HepG2 (cell line): ENCODE measurements at regions not wholly inside any gene's neighbourhood (a gene's known extent, or its start where the extent isn't known, plus 50 kb on each side); places are given as distances from the start of the nearest gene placed in this dataset.
A peak's percentile ranks its signal among the peaks of the same experiment; 100 is the strongest.
"Not testable (repeated sequence)": the region's sequence is repeated elsewhere in the genome, so short reads cannot be mapped to it uniquely, and the experiment has no call there.

Source experiments
- ATAC-seq: fragments of 200-7000 bp; cut with Tn5 transposase; 3 replicates; pipeline ENCODE4 v1.9.1; 2020; ENCODE audit warnings: mild to moderate bottlenecking, moderate library complexity
- BruUV-seq: library from RNA; stranded (reverse); fragments of 400-500 nt; replicated peaks from 2 replicates; lab custom pipeline; 2021; lab: Mats Ljungman, UMichigan
- CTCF ChIA-PET: fragments of 300-600 bp; formaldehyde crosslinking; extraction: SDS; loops from one replicate; lab custom pipeline; 2021; ENCODE audit warnings: low total read pairs, inconsistent platforms, low intra/inter-chr PET ratio; lab: Yijun Ruan, JAX
- POLR2A ChIA-PET: fragments of 350-600 bp; sonication (Branson Sonifier 250); formaldehyde crosslinking; loops from one replicate; lab custom pipeline; 2020; ENCODE audit warnings: antibody characterized with exemption, inconsistent platforms; lab: Yijun Ruan, JAX
- DNase-seq: peaks from one replicate; pipeline ENCODE4 v3.0.0-alpha.2; 2015; ENCODE audit warnings: low spot score
- FAIRE-seq: peaks from 3 replicates; lab custom pipeline; 2011; peaks lifted over from hg19 to GRCh38; lab: Jason Lieb, UNC
- H2AFZ ChIP-seq: one replicate; pipeline ENCODE4 v1.6.1; 2011; ENCODE audit warnings: low read length, inconsistent platforms
- H3K27ac ChIP-seq: fragments of 300-600 bp; 3 replicates; pipeline ENCODE4 v1.8.0; 2011; ENCODE audit warnings: mixed run types, mild to moderate bottlenecking, mixed read lengths, low read length, inconsistent platforms; ENCODE audit not compliant: insufficient read depth; ENCODE audit errors: extremely low read length
- H3K27me3 ChIP-seq, 2 experiments: fragments of 200-600 bp in 1 of 2; 2 replicates in 1 of 2; 3 replicates in 1 of 2; pipeline versions ENCODE4 v1.6.0 to v1.8.0; 2011; ENCODE audit warnings: low read length in 2 of 2, mild to moderate bottlenecking in 2 of 2, moderate library complexity in 2 of 2, inconsistent platforms in 1 of 2; ENCODE audit not compliant: insufficient read depth in 2 of 2, control insufficient read depth in 1 of 2
- H3K36me3 ChIP-seq, 2 experiments: fragments of 200-600 bp in 1 of 2; replicated peaks in 1 of 2; 2 replicates in 1 of 2; 3 replicates in 1 of 2; pipeline versions ENCODE4 v1.5.1 to v1.8.0; 2011; ENCODE audit warnings: low read length in 2 of 2, inconsistent platforms in 1 of 2; ENCODE audit not compliant: insufficient read depth in 2 of 2, control insufficient read depth in 1 of 2
- H3K4me1 ChIP-seq: 2 replicates; pipeline ENCODE4 v1.5.1; 2012; ENCODE audit warnings: low read length, inconsistent platforms; ENCODE audit not compliant: insufficient read depth
- H3K4me2 ChIP-seq: 2 replicates; pipeline ENCODE4 v1.6.0; 2011; ENCODE audit warnings: low read depth, low read length, inconsistent platforms
- H3K4me3 ChIP-seq, 3 experiments: fragments of 200-600 bp in 1 of 3; sonication (generic), shearing (Covaris generic) in 1 of 3; replicated peaks in 1 of 3; 2 replicates each; pipeline ENCODE4 v1.5.1; 2011 to 2016; ENCODE audit warnings: low read length in 3 of 3, inconsistent platforms in 2 of 3, low read depth in 2 of 3, mild to moderate bottlenecking in 2 of 3, control low read depth in 1 of 3, mixed read lengths in 1 of 3; ENCODE audit not compliant: insufficient read depth in 1 of 3
- H3K79me2 ChIP-seq: one replicate; pipeline ENCODE4 v1.6.1; 2011; ENCODE audit warnings: low read length, inconsistent platforms; ENCODE audit not compliant: insufficient read depth
- H3K9ac ChIP-seq: 2 replicates; pipeline ENCODE4 v1.6.0; 2011; ENCODE audit warnings: mild to moderate bottlenecking, low read depth, low read length, inconsistent platforms; ENCODE audit not compliant: insufficient read depth
- H3K9me3 ChIP-seq: 2 replicates; pipeline ENCODE4 v1.5.1; 2012; ENCODE audit warnings: mild to moderate bottlenecking, low read length
- H4K20me1 ChIP-seq: 2 replicates; pipeline ENCODE4 v1.6.0; 2011; ENCODE audit warnings: inconsistent platforms, mild to moderate bottlenecking, low read length, moderate library complexity; ENCODE audit not compliant: insufficient read depth
- ATF7 ChIP-seq, 2 experiments: fragments of 450-650 bp in 1 of 2; sonication (generic) in 1 of 2; formaldehyde crosslinking in 1 of 2; IDR thresholded peaks; 2 replicates each; pipeline versions ENCODE4 v1.4.0 to v1.6.1; 2016 to 2020; ENCODE audit warnings: antibody characterized with exemption in 1 of 2, mild to moderate bottlenecking in 1 of 2, missing genetic modification reagents in 1 of 2
- ZNF160 ChIP-seq: sonication (generic); formaldehyde crosslinking; IDR thresholded peaks from 2 replicates; pipeline ENCODE4 v1.8.0; 2022; ENCODE audit warnings: mild to moderate bottlenecking, inconsistent platforms, missing genetic modification reagents
- WGBS: methylation state at CpG from one replicate; pipeline ENCODE4 v1.1.6; 2017; ENCODE audit warnings: low lambda C conversion rate; 5-methylcytosine and 5-hydroxymethylcytosine counted together
- in situ Hi-C: cut with HindIII; loops from 2 replicates; pipeline ENCODE4 v1.10.0; 2017; ENCODE audit warnings: low pct_unique_long_range_greater_than_20kb; ENCODE audit not compliant: extremely low pct_ligation_motif_present
- intact Hi-C: fragments of 100-400 bp; cut with micrococcal nuclease; formaldehyde crosslinking; loops from one replicate; pipeline ENCODE4 v1.10.0; 2022; ENCODE audit not compliant: unreplicated experiment

DNA sequence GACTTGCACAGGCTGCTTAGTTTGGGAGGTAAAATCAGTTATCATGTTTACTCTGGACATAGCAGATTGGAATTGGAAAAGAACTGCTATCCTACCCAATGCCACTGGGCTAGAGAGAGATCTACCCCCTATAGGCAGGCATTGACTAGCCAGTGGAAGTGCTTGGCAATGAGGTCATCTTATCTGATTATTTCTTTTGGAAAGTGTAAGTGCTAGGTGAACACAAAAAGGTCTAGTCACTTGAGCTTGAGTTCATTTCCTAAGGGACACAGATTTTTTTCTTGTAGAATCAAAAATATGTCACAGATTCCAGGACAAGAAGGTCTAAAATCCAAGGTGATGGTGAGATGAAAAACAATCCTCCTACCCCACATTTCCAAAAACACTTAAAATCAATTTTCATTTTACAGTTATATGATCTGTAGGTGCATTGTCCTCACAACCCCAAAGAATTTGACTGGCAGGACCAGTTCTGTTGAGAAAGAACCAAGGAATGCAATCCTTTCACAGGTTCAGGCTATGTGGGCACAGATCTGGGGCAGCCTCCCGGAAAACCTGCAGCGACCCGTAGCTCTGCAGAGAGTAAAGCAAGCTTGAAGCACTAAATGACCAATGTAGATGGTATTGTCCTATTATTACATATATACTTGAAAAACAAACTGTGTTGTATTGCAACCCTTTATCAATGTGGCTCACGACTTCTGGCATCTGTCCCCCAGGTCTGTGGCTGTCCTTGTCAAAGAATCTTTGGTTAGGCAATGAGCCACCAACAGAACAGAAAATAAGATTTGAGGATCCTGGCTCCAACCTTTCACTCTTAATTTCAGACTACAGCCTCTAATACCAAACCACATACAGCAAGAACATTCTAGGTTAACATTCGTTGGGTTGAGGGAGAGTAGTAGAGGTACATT is 67.3 kb upstream of the ADTRP start:
- POLR2A ChIA-PET = no interaction called here
- TF ChIP-seq ZNF160 (CRISPR knock-in tag) = no peak
- TF ChIP-seq ATF7 (IDR thresholded peaks at IDR 0.05) = peak; percentile 26; the same call in 1 of the 2 replicates
- TF ChIP-seq ATF7 (CRISPR knock-in tag; IDR thresholded peaks at IDR 0.05) = no peak
- FAIRE-seq (no peak), DNase-seq (no peak), ATAC-seq (no peak)
- no TSS peak for BruUV-seq
- no peaks in the 10 kb centered on the region for H3K79me2 ChIP-seq
- no peaks in the 10 kb centered on the region for H3K36me3 ChIP-seq
- in situ Hi-C loops = no loop called here
- CTCF ChIA-PET = no interaction called here
- no peaks in the 10 kb centered on the region for H3K9me3 ChIP-seq
- intact Hi-C loops = no loop called here
- no peaks in the 10 kb centered on the region for H3K27me3 ChIP-seq
- no peaks in the 10 kb centered on the region for H3K4me1 ChIP-seq
- H3K4me3 ChIP-seq = no peak overlapping the region
- H3K27ac ChIP-seq = no peak overlapping the region
- H3K9ac ChIP-seq = no peak overlapping the region
- H2AFZ ChIP-seq = no peak overlapping the region
- H3K4me2 ChIP-seq = no peak overlapping the region
- 27% methylated on average over 5 of the region's 5 CpGs for WGBS
- no peaks in the 10 kb centered on the region for H4K20me1 ChIP-seq

- H2AFZ ChIP-seq, H3K36me3 ChIP-seq, H3K4me3 ChIP-seq, intact Hi-C loops, DNase-seq, CTCF ChIA-PET, H3K4me2 ChIP-seq, in situ Hi-C loops, H3K4me1 ChIP-seq, FAIRE-seq, H3K79me2 ChIP-seq, H3K9me3 ChIP-seq, POLR2A ChIA-PET, H3K27ac ChIP-seq, ATAC-seq, H3K27me3 ChIP-seq, H4K20me1 ChIP-seq, H3K9ac ChIP-seq, BruUV-seq: not testable (repeated sequence)
- WGBS = 31% methylated on average over 3 of the region's 3 CpGs
Measured at GRCh38 chr6:11842795-11843194, 64.2 kb upstream of the ADTRP start.
